Gastroesophageal sphincter (tissue), 3 donors: ENCODE measurements at regions not wholly inside any gene's neighbourhood (a gene's known extent, or its start where the extent isn't known, plus 50 kb on each side); places are given as distances from the start of the nearest gene placed in this dataset.
"Not testable (repeated sequence)": the region's sequence is repeated elsewhere in the genome, so short reads cannot be mapped to it uniquely, and the experiment has no call there.

Experiments
- CTCF ChIP-seq, 4 experiments: fragments of 200-600 bp in 2 of 4; fragments of 450-650 bp in 2 of 4; sonication (generic) in 1 of 4; IDR thresholded peaks; one replicate each; pipeline ENCODE4 v1.5.1; 2017 to 2019; ENCODE audit warnings: antibody characterized with exemption in 4 of 4, mild to moderate bottlenecking in 2 of 4, moderate library complexity in 2 of 4
- EP300 ChIP-seq: sonication (generic); formaldehyde crosslinking; IDR thresholded peaks from one replicate; pipeline ENCODE4 v1.6.1; 2017; ENCODE audit warnings: antibody characterized with exemption, mild to moderate bottlenecking
- POLR2A ChIP-seq, 2 donors: fragments of 450-650 bp; IDR thresholded peaks; one replicate each; pipeline ENCODE4 v1.6.1; 2017; ENCODE audit warnings: antibody characterized with exemption in 2 of 2, mild to moderate bottlenecking in 2 of 2, moderate library complexity in 1 of 2
- POLR2AphosphoS5 ChIP-seq: sonication (generic); formaldehyde crosslinking; IDR thresholded peaks from one replicate; pipeline ENCODE4 v1.6.1; 2017; ENCODE audit warnings: antibody characterized with exemption

- not testable (repeated sequence) for TF ChIP-seq EP300; CTCF (IDR thresholded peaks at IDR 0.05); POLR2A (IDR thresholded peaks at IDR 0.05); POLR2AphosphoS5
Observed at GRCh38 chr20:28640831-28641230, 2616.6 kb upstream of the DEFB115 start.
